ENCODE measurements at regions not wholly inside any gene's neighbourhood (a gene's known extent, or its start where the extent isn't known, plus 50 kb on each side); places are given as distances from the start of the nearest gene placed in this dataset.

DNA sequence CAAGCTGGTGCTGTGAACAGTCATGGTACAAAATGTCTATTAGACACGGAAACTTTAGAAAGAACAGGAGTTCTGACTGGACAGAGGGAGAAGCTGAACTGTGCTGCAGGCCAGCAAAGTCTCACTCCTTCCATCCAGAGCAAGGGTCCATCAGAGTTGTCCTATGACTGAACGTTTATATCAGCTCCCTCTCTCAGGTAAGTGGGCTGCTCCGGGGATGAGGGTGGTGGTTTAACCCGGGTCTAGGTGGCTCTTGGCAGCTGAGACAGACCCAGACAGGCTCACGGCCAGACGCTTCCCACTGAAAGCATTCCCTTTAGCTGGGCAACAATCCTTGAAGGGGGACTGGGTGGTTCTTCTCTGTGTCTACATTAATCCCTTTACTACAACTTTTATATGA lies 385.0 kb upstream of the SMIM31 start:
- TF ChIP-seq CTCF (IDR thresholded peaks at IDR 0.05), result no peak
- TF ChIP-seq POLR2A (IDR thresholded peaks at IDR 0.05), result no peak
